ENCODE measurements at regions not wholly inside any gene's neighbourhood (a gene's known extent, or its start where the extent isn't known, plus 50 kb on each side); places are given as distances from the start of the nearest gene placed in this dataset.

DNA sequence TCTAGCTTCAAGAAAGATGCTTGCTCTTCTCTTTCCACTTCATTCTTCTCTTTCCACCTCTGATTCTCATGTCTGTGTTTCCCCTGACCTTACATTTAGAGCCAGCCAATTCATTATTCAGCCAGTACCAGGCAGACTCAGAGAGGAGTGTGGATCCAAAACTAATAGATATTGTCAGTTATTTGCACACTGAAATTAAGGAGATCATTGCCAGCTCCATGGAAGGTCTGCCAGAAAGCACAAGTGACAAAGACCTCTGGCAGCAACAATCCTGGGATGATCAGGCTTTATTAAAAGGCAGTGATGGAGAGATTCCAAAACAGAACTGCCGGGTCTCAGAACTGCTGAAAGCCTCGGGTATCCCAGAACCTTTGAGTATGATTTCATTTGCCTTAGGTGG is 749.4 kb downstream of the XPNPEP1 start:
- 2 to 5% methylated on average over 2 of the region's 2 CpGs for WGBS, 2 experiments (ENCODE audit: low coverage in 1 of 2, low lambda C conversion rate in 2 of 2, missing lambda C conversion rate in 2 of 2)
- TF ChIP-seq EZH2phosphoT487 (IDR thresholded peaks at IDR 0.05; ENCODE audit: insufficient read depth, low read depth) (no peak), EZH2 (IDR thresholded peaks at IDR 0.05; ENCODE audit: insufficient read depth, poor library complexity, severe bottlenecking) (no peak)
- no peak overlapping the region for H3K4me3 ChIP-seq
- H3K27ac ChIP-seq: no peak overlapping the region
- no peaks in the 10 kb centered on the region for H4K20me1 ChIP-seq (ENCODE audit: insufficient read depth)
- no peaks in the 10 kb centered on the region for H3K9me2 ChIP-seq (ENCODE audit: insufficient read depth)
- no peak overlapping the region for H3K4me2 ChIP-seq (ENCODE audit: unreplicated experiment)
- no peak overlapping the region for H2AFZ ChIP-seq
- no peaks in the 10 kb centered on the region for H3K36me3 ChIP-seq (ENCODE audit: low read depth)
- DNase-seq: peak; percentile 8
- H3K27me3 ChIP-seq (replicated peaks; ENCODE audit: insufficient read depth): no peaks in the 10 kb centered on the region
- no peak overlapping the region for H3K9ac ChIP-seq
- peaks cover 4% of the 10 kb centered on the region; the same call in 1 of the 2 replicates for H3K4me1 ChIP-seq (ENCODE audit: insufficient read depth)
- in situ Hi-C loops (cut with MboI): no loop called here
- H3K9me3 ChIP-seq (ENCODE audit: low read depth): no peaks in the 10 kb centered on the region
- H3F3A ChIP-seq (ENCODE audit: insufficient read depth): no peaks in the 10 kb centered on the region
- no peaks in the 10 kb centered on the region for H3K79me2 ChIP-seq (ENCODE audit: insufficient read depth)

DNA sequence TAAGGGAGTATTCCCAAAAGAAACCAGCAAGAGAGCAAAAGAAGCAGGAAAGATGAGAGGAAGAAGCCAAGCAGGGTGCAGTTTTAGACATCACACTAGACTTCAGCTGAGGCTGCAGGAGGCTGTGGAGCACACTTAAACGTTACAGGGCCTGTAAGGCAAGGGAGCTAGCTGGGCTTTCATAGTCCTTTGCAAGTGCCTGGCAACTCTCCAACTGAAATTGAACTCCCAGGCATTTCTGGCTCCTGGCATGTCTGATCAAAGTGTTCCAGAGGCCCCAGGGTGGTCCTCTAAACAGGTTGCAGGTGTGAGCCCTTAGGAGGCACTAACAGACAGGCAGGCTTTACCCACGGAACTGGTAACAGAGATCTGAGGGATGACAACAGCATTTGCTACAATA is 750.2 kb downstream of the XPNPEP1 start:
- no peak overlapping the region for H3K4me3 ChIP-seq
- DNase-seq: no peak
- H3K9me3 ChIP-seq (ENCODE audit: low read depth): no peaks in the 10 kb centered on the region
- H2AFZ ChIP-seq: no peak overlapping the region
- H3F3A ChIP-seq (ENCODE audit: insufficient read depth): no peaks in the 10 kb centered on the region
- H3K36me3 ChIP-seq (ENCODE audit: low read depth): no peaks in the 10 kb centered on the region
- no peaks in the 10 kb centered on the region for H3K9me2 ChIP-seq (ENCODE audit: insufficient read depth)
- in situ Hi-C loops (cut with MboI): no loop called here
- TF ChIP-seq EZH2phosphoT487 (IDR thresholded peaks at IDR 0.05; ENCODE audit: insufficient read depth, low read depth) (no peak), EZH2 (IDR thresholded peaks at IDR 0.05; ENCODE audit: insufficient read depth, poor library complexity, severe bottlenecking) (no peak)
- no peaks in the 10 kb centered on the region for H3K79me2 ChIP-seq (ENCODE audit: insufficient read depth)
- no peaks in the 10 kb centered on the region for H3K27me3 ChIP-seq (replicated peaks; ENCODE audit: insufficient read depth)
- no peak overlapping the region for H3K27ac ChIP-seq
- no peak overlapping the region for H3K4me2 ChIP-seq (ENCODE audit: unreplicated experiment)
- H3K9ac ChIP-seq: no peak overlapping the region
- H4K20me1 ChIP-seq (ENCODE audit: insufficient read depth): no peaks in the 10 kb centered on the region
- peaks cover 4% of the 10 kb centered on the region; the same call in 1 of the 2 replicates for H3K4me1 ChIP-seq (ENCODE audit: insufficient read depth)
- 25 to 35% methylated on average over 2 of the region's 2 CpGs for WGBS, 2 experiments (ENCODE audit: low coverage in 1 of 2, low lambda C conversion rate in 2 of 2, missing lambda C conversion rate in 2 of 2)

DNA sequence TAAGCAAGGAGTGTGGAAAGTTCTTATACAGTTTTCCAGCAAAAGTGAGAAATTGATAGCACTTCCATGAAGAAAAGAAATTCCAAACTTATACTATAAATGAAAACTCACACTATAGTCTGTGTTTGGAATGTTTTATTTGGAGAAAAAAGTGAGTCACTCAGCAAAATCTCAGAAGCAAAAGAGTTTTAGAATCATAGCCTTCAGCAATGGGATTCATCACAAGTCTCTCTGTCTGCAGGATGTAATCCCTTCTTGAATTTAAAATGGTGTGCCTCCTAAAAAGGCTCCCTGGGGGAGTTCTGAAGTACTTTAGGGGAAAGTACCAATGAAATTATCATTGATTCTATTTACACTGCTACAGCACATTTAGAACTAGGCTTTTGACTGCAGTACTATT is 756.4 kb downstream of the XPNPEP1 start:
- no peak overlapping the region for H2AFZ ChIP-seq
- H3K36me3 ChIP-seq (ENCODE audit: low read depth): no peaks in the 10 kb centered on the region
- no peaks in the 10 kb centered on the region for H3K27me3 ChIP-seq (replicated peaks; ENCODE audit: insufficient read depth)
- no peaks in the 10 kb centered on the region for H3K9me3 ChIP-seq (ENCODE audit: low read depth)
- TF ChIP-seq EZH2 (IDR thresholded peaks at IDR 0.05; ENCODE audit: insufficient read depth, poor library complexity, severe bottlenecking): no peak
- no peak for TF ChIP-seq EZH2phosphoT487 (IDR thresholded peaks at IDR 0.05; ENCODE audit: insufficient read depth, low read depth)
- peaks cover 8% of the 10 kb centered on the region; the same call in 1 of the 2 replicates for H3F3A ChIP-seq (ENCODE audit: insufficient read depth)
- H3K4me1 ChIP-seq (ENCODE audit: insufficient read depth): peaks cover 7% of the 10 kb centered on the region; the same call in 1 of the 2 replicates
- no peak overlapping the region for H3K9ac ChIP-seq
- H3K9me2 ChIP-seq (ENCODE audit: insufficient read depth): no peaks in the 10 kb centered on the region
- H3K4me2 ChIP-seq (ENCODE audit: unreplicated experiment): no peak overlapping the region
- H3K4me3 ChIP-seq: no peak overlapping the region
- H3K27ac ChIP-seq: no peak overlapping the region
- H3K79me2 ChIP-seq (ENCODE audit: insufficient read depth): no peaks in the 10 kb centered on the region
- in situ Hi-C loops (cut with MboI): no loop called here
- no peaks in the 10 kb centered on the region for H4K20me1 ChIP-seq (ENCODE audit: insufficient read depth)
- peak; percentile 42 for DNase-seq

DNA sequence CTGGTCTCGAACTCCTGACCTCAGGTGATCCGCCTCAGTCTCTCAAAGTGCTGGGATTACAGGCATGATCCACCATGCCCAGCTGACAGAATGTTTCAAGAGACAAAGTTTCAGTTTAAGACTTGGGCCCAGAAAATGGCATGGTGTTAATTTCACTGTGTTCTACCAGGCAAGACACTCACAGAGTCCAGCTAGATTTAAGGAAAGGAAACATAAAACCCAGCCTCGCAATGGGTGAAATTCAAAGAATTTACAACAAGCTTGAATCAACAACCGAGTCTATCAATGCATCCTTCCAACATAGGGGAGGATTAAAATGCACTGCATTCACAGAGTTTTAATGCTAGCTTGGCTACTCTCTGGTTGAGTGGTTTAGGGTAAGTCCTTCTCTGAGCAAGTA is 764.0 kb downstream of the XPNPEP1 start:
- Histone ChIP-seq H3F3A (ENCODE audit: insufficient read depth) (no peaks in the 10 kb centered on the region), H3K9ac (no peak overlapping the region), H4K20me1 (ENCODE audit: insufficient read depth) (no peaks in the 10 kb centered on the region), H3K79me2 (ENCODE audit: insufficient read depth) (no peaks in the 10 kb centered on the region), H3K9me3 (ENCODE audit: low read depth) (no peaks in the 10 kb centered on the region), H3K4me2 (ENCODE audit: unreplicated experiment) (no peak overlapping the region), H3K9me2 (ENCODE audit: insufficient read depth) (no peaks in the 10 kb centered on the region), H3K27me3 (replicated peaks; ENCODE audit: insufficient read depth) (no peaks in the 10 kb centered on the region), H2AFZ (no peak overlapping the region), H3K27ac (no peak overlapping the region), H3K4me1 (ENCODE audit: insufficient read depth) (no peaks in the 10 kb centered on the region), H3K36me3 (ENCODE audit: low read depth) (no peaks in the 10 kb centered on the region), H3K4me3 (no peak overlapping the region)
- 53 to 56% methylated on average over 4 of the region's 4 CpGs for WGBS, 2 experiments (ENCODE audit: low coverage in 1 of 2, low lambda C conversion rate in 2 of 2, missing lambda C conversion rate in 2 of 2)
- TF ChIP-seq EZH2 (IDR thresholded peaks at IDR 0.05; ENCODE audit: insufficient read depth, poor library complexity, severe bottlenecking) (no peak), EZH2phosphoT487 (IDR thresholded peaks at IDR 0.05; ENCODE audit: insufficient read depth, low read depth) (no peak)
- no peak for DNase-seq
- in situ Hi-C loops (cut with MboI): no loop called here

DNA sequence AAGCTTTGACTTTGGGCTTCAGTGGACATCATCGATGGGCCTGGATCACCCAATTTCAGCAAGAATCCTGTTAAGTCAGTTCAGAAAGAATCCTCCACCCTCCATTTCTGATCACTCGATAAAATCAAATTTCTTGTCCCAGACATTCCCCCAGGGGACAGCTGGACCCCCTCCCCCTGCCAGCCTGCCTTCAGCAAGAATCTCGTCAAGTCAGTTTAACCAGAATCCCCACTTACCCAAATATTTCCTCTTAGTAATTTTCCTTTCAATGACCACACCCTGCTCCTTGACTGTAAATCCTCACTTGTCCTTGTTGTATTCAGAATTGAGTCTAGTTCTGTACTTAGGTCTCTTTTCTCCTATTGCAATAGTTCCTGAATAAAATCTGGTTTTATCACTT is 766.9 kb downstream of the XPNPEP1 start:
- Histone ChIP-seq H3F3A (ENCODE audit: insufficient read depth) (no peaks in the 10 kb centered on the region), H3K79me2 (ENCODE audit: insufficient read depth) (no peaks in the 10 kb centered on the region), H3K4me2 (ENCODE audit: unreplicated experiment) (no peak overlapping the region), H3K4me3 (no peak overlapping the region), H3K9me3 (ENCODE audit: low read depth) (no peaks in the 10 kb centered on the region), H4K20me1 (ENCODE audit: insufficient read depth) (no peaks in the 10 kb centered on the region), H2AFZ (no peak overlapping the region), H3K9ac (no peak overlapping the region), H3K27ac (no peak overlapping the region), H3K36me3 (ENCODE audit: low read depth) (no peaks in the 10 kb centered on the region), H3K9me2 (ENCODE audit: insufficient read depth) (no peaks in the 10 kb centered on the region), H3K4me1 (ENCODE audit: insufficient read depth) (no peaks in the 10 kb centered on the region), H3K27me3 (replicated peaks; ENCODE audit: insufficient read depth) (no peaks in the 10 kb centered on the region)
- 44 to 49% methylated on average over 3 of the region's 3 CpGs for WGBS, 2 experiments (ENCODE audit: low coverage in 1 of 2, low lambda C conversion rate in 2 of 2, missing lambda C conversion rate in 2 of 2)
- no peak for DNase-seq
- in situ Hi-C loops (cut with MboI): no loop called here
- no peak for TF ChIP-seq EZH2 (IDR thresholded peaks at IDR 0.05; ENCODE audit: insufficient read depth, poor library complexity, severe bottlenecking)
- no peak for TF ChIP-seq EZH2phosphoT487 (IDR thresholded peaks at IDR 0.05; ENCODE audit: insufficient read depth, low read depth)

Data from GM23248 (cell line).